Endothelial cell of umbilical vein (primary cell): ENCODE measurements at regions not wholly inside any gene's neighbourhood (a gene's known extent, or its start where the extent isn't known, plus 50 kb on each side); places are given as distances from the start of the nearest gene placed in this dataset.

Experiments
- EZH2 ChIP-seq: IDR thresholded peaks from 2 replicates; pipeline ENCODE4 v1.6.1; 2012; ENCODE audit warnings: borderline replicate concordance, low read depth, mild to moderate bottlenecking, moderate library complexity, low read length, inconsistent platforms; ENCODE audit not compliant: severe bottlenecking
- FOS ChIP-seq: IDR thresholded peaks from 2 replicates; pipeline ENCODE4 v1.6.1; 2011; ENCODE audit warnings: mild to moderate bottlenecking, low read length, moderate library complexity, borderline replicate concordance; ENCODE audit not compliant: insufficient read depth
- GATA2 ChIP-seq: IDR thresholded peaks from 2 replicates; pipeline ENCODE4 v1.7.0; 2011; ENCODE audit warnings: low read depth, mild to moderate bottlenecking, moderate library complexity, mixed read lengths, low read length; ENCODE audit not compliant: insufficient read length, insufficient read depth
- JUN ChIP-seq: IDR thresholded peaks from 2 replicates; pipeline ENCODE4 v1.6.1; 2011; ENCODE audit warnings: borderline replicate concordance, low read depth; ENCODE audit not compliant: insufficient read length, insufficient read depth
- MYC ChIP-seq: IDR thresholded peaks from one replicate; pipeline ENCODE4 v1.6.1; 2011; ENCODE audit warnings: mild to moderate bottlenecking, low read depth, low read length
- POLR2A ChIP-seq: IDR thresholded peaks from 2 replicates; pipeline ENCODE4 v1.6.1; 2012; ENCODE audit warnings: low read depth, mild to moderate bottlenecking, control low read depth, low read length
- POLR2AphosphoS5 ChIP-seq: IDR thresholded peaks from 2 replicates; pipeline ENCODE4 v1.6.1; 2012; ENCODE audit warnings: low read depth, mild to moderate bottlenecking, control low read depth, low read length, moderate library complexity; ENCODE audit not compliant: insufficient read depth
- TF ChIP-seq, protein P1 (sequence below), 2 donors: IDR thresholded peaks; 1 replicate in 1 of 2; 2 replicates in 1 of 2; pipeline ENCODE4 v1.5.1; 2011; ENCODE audit warnings: low read length in 2 of 2, mild to moderate bottlenecking in 2 of 2, moderate library complexity in 2 of 2, control low read depth in 1 of 2, inconsistent platforms in 1 of 2, low read depth in 1 of 2; ENCODE audit not compliant: insufficient read depth in 1 of 2; ENCODE audit errors: extremely low read depth in 1 of 2
- TF ChIP-seq, protein P2 (sequence below): IDR thresholded peaks from 2 replicates; pipeline ENCODE4 v1.6.1; 2011; ENCODE audit not compliant: insufficient read depth, insufficient read length

DNA sequence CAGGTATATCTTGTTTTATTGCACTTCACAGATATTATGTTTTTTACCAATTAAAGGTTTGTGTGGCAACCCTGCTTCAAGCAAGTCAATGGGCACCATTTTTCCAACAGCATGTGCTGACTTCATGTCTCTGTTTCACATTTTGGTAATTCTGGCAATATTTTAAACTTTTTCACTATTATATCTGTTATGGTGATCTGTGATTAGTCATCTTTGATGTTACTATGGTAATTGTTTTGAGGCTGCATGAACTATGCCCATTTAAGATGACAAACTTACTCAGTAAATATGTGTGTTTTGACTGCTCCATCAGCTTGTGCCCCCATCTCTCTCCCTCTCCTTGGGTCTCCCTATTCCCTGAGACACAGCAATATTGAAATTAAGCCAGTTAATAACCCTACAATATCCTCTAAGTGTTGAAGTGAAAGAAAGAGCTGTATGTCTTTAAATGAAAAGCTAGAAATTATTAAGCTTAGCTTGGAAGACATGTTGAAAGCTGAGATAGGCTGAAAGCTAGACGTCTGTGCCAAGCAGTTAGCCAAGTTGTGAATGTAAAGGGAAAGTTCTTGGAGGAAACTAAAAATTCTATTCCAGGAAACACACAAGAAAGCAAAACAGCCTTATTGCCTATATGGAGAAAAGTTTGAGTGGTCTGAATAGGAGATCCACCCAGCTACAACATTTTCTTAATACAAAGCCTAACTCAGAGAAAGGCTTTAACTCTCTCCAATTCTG is 365.1 kb downstream of the ATP23 start:
- no peak for TF ChIP-seq POLR2A
- TF ChIP-seq, protein P1, sequence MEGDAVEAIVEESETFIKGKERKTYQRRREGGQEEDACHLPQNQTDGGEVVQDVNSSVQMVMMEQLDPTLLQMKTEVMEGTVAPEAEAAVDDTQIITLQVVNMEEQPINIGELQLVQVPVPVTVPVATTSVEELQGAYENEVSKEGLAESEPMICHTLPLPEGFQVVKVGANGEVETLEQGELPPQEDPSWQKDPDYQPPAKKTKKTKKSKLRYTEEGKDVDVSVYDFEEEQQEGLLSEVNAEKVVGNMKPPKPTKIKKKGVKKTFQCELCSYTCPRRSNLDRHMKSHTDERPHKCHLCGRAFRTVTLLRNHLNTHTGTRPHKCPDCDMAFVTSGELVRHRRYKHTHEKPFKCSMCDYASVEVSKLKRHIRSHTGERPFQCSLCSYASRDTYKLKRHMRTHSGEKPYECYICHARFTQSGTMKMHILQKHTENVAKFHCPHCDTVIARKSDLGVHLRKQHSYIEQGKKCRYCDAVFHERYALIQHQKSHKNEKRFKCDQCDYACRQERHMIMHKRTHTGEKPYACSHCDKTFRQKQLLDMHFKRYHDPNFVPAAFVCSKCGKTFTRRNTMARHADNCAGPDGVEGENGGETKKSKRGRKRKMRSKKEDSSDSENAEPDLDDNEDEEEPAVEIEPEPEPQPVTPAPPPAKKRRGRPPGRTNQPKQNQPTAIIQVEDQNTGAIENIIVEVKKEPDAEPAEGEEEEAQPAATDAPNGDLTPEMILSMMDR (IDR thresholded peaks at IDR 0.05; ENCODE audit: extremely low read depth in 1 of 2, insufficient read depth in 1 of 2, low read depth in 1 of 2, low read length in 2 of 2), result no peak
- no peak for TF ChIP-seq EZH2
- no peak for TF ChIP-seq POLR2AphosphoS5
- no peak for TF ChIP-seq FOS
- TF ChIP-seq, protein P2, sequence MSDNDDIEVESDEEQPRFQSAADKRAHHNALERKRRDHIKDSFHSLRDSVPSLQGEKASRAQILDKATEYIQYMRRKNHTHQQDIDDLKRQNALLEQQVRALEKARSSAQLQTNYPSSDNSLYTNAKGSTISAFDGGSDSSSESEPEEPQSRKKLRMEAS, result no peak
- no peak for TF ChIP-seq JUN
- TF ChIP-seq MYC, result no peak
- TF ChIP-seq GATA2, result no peak
